ENCODE measurements at regions not wholly inside any gene's neighbourhood (a gene's known extent, or its start where the extent isn't known, plus 50 kb on each side); places are given as distances from the start of the nearest gene placed in this dataset.

DNA sequence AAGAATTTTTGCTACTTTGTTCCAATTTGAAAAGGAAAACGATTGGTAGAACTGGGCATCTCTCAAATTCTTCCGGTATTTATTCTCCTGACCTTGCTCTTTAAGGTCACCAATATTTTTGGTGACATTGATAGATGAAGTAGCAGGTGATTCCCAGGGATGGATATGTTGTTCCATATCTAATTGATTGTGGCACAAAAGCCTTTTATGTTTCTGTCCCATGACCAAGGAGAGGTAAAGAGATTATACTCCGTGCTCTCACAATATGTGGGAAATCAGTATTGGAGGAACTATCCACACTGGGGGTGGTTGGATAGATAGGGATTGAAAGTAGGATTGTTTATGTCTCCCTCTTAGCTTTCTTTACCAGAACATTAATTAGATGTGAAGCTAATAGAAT, 61.7 kb upstream of the LRIG3 start:
- no peak overlapping the region for H3K27ac ChIP-seq (ENCODE audit: insufficient read depth, low read length)
- H2AK9ac ChIP-seq (replicated peaks; ENCODE audit: low read depth, low read length, poor library complexity) = no peak overlapping the region
- no peaks in the 10 kb centered on the region for H3K9me1 ChIP-seq (ENCODE audit: insufficient read depth, low read length)
- H3K9ac ChIP-seq (ENCODE audit: low read depth, low read length) = no peak overlapping the region
- intact Hi-C loops (cut with micrococcal nuclease) (no loop called here), in situ Hi-C loops (cut with MboI; ENCODE audit: low sequenced_read_pairs) (no loop called here), dilution Hi-C loops (cut with HindIII; ENCODE audit: low sequenced_read_pairs, unreplicated experiment) (no loop called here)
- H3K56ac ChIP-seq (ENCODE audit: extremely low read depth, insufficient read depth, low read length) = no peak overlapping the region
- H2AFZ ChIP-seq (replicated peaks; ENCODE audit: low read length, poor library complexity) = no peak overlapping the region
- H3K27me3 ChIP-seq (ENCODE audit: control insufficient read depth, insufficient read depth, low read length) = no peaks in the 10 kb centered on the region
- no CpG with 5 or more reads among the region's 3 CpGs for WGBS, 2 experiments (ENCODE audit: extremely low coverage in 2 of 2, insufficient read length in 1 of 2)
- no peak overlapping the region for H3K4ac ChIP-seq (ENCODE audit: low read depth, low read length)
- no peak overlapping the region for H3K4me3 ChIP-seq (ENCODE audit: insufficient read depth, low read depth, low read length)
- no peak overlapping the region for H4K5ac ChIP-seq (ENCODE audit: low read depth, low read length)
- H2AK5ac ChIP-seq (ENCODE audit: low read depth, low read length) = no peak overlapping the region
- CTCF ChIA-PET = no interaction called here
- TF ChIP-seq POLR2A (IDR thresholded peaks at IDR 0.05; ENCODE audit: low read depth, low read length) = no peak
- TF ChIP-seq SMC3 (IDR thresholded peaks at IDR 0.05; ENCODE audit: low read depth, low read length) = no peak
- TF ChIP-seq, protein P1, sequence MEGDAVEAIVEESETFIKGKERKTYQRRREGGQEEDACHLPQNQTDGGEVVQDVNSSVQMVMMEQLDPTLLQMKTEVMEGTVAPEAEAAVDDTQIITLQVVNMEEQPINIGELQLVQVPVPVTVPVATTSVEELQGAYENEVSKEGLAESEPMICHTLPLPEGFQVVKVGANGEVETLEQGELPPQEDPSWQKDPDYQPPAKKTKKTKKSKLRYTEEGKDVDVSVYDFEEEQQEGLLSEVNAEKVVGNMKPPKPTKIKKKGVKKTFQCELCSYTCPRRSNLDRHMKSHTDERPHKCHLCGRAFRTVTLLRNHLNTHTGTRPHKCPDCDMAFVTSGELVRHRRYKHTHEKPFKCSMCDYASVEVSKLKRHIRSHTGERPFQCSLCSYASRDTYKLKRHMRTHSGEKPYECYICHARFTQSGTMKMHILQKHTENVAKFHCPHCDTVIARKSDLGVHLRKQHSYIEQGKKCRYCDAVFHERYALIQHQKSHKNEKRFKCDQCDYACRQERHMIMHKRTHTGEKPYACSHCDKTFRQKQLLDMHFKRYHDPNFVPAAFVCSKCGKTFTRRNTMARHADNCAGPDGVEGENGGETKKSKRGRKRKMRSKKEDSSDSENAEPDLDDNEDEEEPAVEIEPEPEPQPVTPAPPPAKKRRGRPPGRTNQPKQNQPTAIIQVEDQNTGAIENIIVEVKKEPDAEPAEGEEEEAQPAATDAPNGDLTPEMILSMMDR (conservative IDR thresholded peaks at IDR 0.05; ENCODE audit: low read depth, low read length) = no peak
- TF ChIP-seq, protein P2, sequence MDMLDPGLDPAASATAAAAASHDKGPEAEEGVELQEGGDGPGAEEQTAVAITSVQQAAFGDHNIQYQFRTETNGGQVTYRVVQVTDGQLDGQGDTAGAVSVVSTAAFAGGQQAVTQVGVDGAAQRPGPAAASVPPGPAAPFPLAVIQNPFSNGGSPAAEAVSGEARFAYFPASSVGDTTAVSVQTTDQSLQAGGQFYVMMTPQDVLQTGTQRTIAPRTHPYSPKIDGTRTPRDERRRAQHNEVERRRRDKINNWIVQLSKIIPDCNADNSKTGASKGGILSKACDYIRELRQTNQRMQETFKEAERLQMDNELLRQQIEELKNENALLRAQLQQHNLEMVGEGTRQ (IDR thresholded peaks at IDR 0.05; ENCODE audit: low read depth, low read length) = no peak
- TF ChIP-seq MAFK (IDR thresholded peaks at IDR 0.05; ENCODE audit: low read depth, low read length) = no peak
- TF ChIP-seq CHD1 (IDR thresholded peaks at IDR 0.05; ENCODE audit: low read depth, low read length) = no peak
- no peak for TF ChIP-seq CEBPB (IDR thresholded peaks at IDR 0.05; ENCODE audit: low read depth, low read length)
- TF ChIP-seq NFE2L2 (IDR thresholded peaks at IDR 0.05; ENCODE audit: low read depth, low read length) = no peak
- TF ChIP-seq MAZ (IDR thresholded peaks at IDR 0.05; ENCODE audit: borderline replicate concordance, low read depth, low read length) = no peak
- H3K9me3 ChIP-seq (ENCODE audit: control insufficient read depth, insufficient read depth, low read length) = no peaks in the 10 kb centered on the region
- H3K36me3 ChIP-seq (ENCODE audit: control insufficient read depth, insufficient read depth, low read length) = no peaks in the 10 kb centered on the region
- no peak overlapping the region for H2BK15ac ChIP-seq (ENCODE audit: low read depth, low read length)
- no peak overlapping the region for H3K18ac ChIP-seq (ENCODE audit: low read depth, low read length)
- no peaks in the 10 kb centered on the region for H4K20me1 ChIP-seq (ENCODE audit: insufficient read depth, low read length)
- no peak overlapping the region for H4K8ac ChIP-seq (ENCODE audit: low read depth in 2 of 2, low read length in 2 of 2)
- no peak overlapping the region for H2BK5ac ChIP-seq (ENCODE audit: low read depth, low read length, poor library complexity, severe bottlenecking)
- H4K91ac ChIP-seq (ENCODE audit: insufficient read depth, low read depth, low read length) = no peak overlapping the region
- BruUV-seq (replicated peaks) = no TSS peak
- POLR2A ChIA-PET (ENCODE audit: unreplicated experiment) = no interaction called here
- no peak overlapping the region for H3K4me2 ChIP-seq (ENCODE audit: low read depth, low read length)
- H3K4me1 ChIP-seq (ENCODE audit: control insufficient read depth, insufficient read depth, low read length) = no peaks in the 10 kb centered on the region
- no peak overlapping the region for H2BK120ac ChIP-seq (ENCODE audit: low read depth, low read length)
- no peak for ATAC-seq (ENCODE audit: low read depth)
- no peak overlapping the region for H3K14ac ChIP-seq (replicated peaks; ENCODE audit: low read depth, low read length)
- no peak overlapping the region for H3K23ac ChIP-seq (ENCODE audit: low read depth, low read length)
- DNase-seq = no peak
- no peak overlapping the region for H2BK20ac ChIP-seq (ENCODE audit: low read depth, low read length)
- no peaks in the 10 kb centered on the region for H3K79me1 ChIP-seq (ENCODE audit: low read depth in 1 of 2, low read length in 2 of 2)

All from IMR-90 (cell line).